Skeletal muscle satellite cell (primary cell): ENCODE measurements at regions not wholly inside any gene's neighbourhood (a gene's known extent, or its start where the extent isn't known, plus 50 kb on each side); places are given as distances from the start of the nearest gene placed in this dataset.

Experiments
- H3K27me3 ChIP-seq: 2 replicates; pipeline ENCODE4 v1.7.0; 2013; ENCODE audit warnings: low read length; ENCODE audit not compliant: control insufficient read depth, insufficient read depth
- H3K36me3 ChIP-seq: 2 replicates; pipeline ENCODE4 v1.7.0; 2013; ENCODE audit warnings: mild to moderate bottlenecking, control low read depth, low read length; ENCODE audit not compliant: insufficient read depth
- H3K4me1 ChIP-seq: 2 replicates; pipeline ENCODE4 v1.7.0; 2013; ENCODE audit warnings: low read length; ENCODE audit not compliant: control insufficient read depth, insufficient read depth
- H3K4me2 ChIP-seq: 2 replicates; pipeline ENCODE4 v1.7.0; 2013; ENCODE audit warnings: mild to moderate bottlenecking, low read length
- H3K4me3 ChIP-seq: 2 replicates; pipeline ENCODE4 v1.7.0; 2013; ENCODE audit warnings: low read length
- H3K9ac ChIP-seq: 2 replicates; pipeline ENCODE4 v1.7.0; 2013; ENCODE audit warnings: mild to moderate bottlenecking, low read depth, low read length, moderate library complexity
- H3K9me3 ChIP-seq: replicated peaks from 2 replicates; pipeline ENCODE4 v1.7.0; 2013; ENCODE audit warnings: mild to moderate bottlenecking, control low read depth, low read length

DNA sequence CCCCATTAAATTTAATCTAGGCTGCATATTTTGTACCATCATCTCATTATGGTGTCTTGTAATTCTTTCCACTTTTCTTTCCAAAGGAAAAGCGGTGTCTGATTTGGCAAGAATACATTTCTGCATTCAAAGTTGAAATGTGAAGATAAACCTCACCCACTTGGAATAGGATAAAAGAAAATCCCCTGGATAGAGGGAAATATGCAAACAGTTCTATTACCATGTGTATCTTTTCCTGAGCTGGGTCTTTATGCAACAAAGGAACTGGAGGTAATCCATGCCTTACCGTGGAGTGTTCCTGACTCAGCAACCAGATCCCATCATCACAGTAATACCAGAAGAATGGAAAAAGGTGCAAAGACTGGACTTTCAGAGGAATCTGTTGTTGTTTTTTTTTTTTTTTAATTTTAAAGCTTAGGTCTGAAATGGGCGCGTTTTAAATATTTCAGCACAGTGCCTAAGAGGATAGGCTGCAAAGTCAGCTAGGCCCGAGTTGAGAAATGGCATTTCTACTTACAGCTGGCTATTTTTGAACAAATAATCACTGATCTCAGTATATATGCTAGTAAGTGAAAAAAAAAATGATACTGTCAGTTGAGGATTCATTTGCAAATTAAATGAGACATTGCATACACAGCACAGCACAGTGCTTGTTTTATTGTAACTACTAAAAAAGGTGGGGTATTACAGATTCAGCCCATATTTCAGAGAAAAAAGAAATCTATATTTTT, 55.5 kb upstream of the ADAMTS9 start:
- Histone ChIP-seq H3K4me3 (no peak overlapping the region), H3K4me2 (no peak overlapping the region), H3K36me3 (no peaks in the 10 kb centered on the region), H3K9ac (no peak overlapping the region), H3K9me3 (no peaks in the 10 kb centered on the region), H3K4me1 (no peaks in the 10 kb centered on the region), H3K27me3 (peaks cover 7% of the 10 kb centered on the region)

GRCh38 chr3:64741341-64741740, 53.5 kb upstream of the ADAMTS9 start:
- Histone ChIP-seq H3K27me3 (no peaks in the 10 kb centered on the region), H3K9ac (no peak overlapping the region), H3K36me3 (no peaks in the 10 kb centered on the region), H3K4me2 (no peak overlapping the region), H3K4me1 (no peaks in the 10 kb centered on the region), H3K9me3 (no peaks in the 10 kb centered on the region), H3K4me3 (no peak overlapping the region)

GRCh38 chr3:64739971-64740631, 52.3 kb upstream of the ADAMTS9 start:
- no peak overlapping the region for H3K4me3 ChIP-seq
- no peaks in the 10 kb centered on the region for H3K4me1 ChIP-seq
- H3K27me3 ChIP-seq: no peaks in the 10 kb centered on the region
- H3K36me3 ChIP-seq: no peaks in the 10 kb centered on the region
- H3K4me2 ChIP-seq: no peak overlapping the region
- H3K9me3 ChIP-seq: no peaks in the 10 kb centered on the region
- H3K9ac ChIP-seq: no peak overlapping the region
